ENCODE measurements at regions not wholly inside any gene's neighbourhood (a gene's known extent, or its start where the extent isn't known, plus 50 kb on each side); places are given as distances from the start of the nearest gene placed in this dataset.

DNA sequence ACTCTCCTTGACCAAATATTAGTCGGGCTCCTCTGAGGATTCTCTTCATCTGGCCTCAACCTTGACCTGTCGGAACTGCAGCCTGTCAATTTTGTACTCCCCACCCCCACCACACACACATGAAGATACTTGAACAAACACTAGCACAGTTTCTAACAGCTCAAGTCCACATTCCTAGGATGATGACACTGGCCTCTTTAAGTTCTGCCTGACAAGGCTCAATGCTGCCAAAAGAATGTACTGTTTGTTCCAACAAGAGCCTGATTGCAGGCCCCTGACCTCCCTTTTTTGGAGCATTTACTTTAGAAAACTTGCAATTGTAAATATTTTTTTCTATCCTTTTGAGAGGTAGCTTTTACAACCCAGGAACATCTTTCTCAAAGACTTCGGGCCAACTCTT lies 169.2 kb upstream of the IRS2 start:
- H3K18ac ChIP-seq (ENCODE audit: insufficient read length, low read depth, low read length), result no peak overlapping the region
- no peaks in the 10 kb centered on the region for H3K79me1 ChIP-seq (ENCODE audit: insufficient read depth, low read depth, low read length, poor library complexity, severe bottlenecking)
- DNase-seq, result no peak
- Mint-ChIP-seq H3K4me3 (no peak overlapping the region), H3K4me1 (no peaks in the 10 kb centered on the region), H3K27ac (no peak overlapping the region), H3K9me3 (peaks cover 10 to 15% of the 10 kb centered on the region in 2 experiments; a peak in 3 of 5 replicates), H3K36me3 (ENCODE audit: insufficient read depth in 1 of 3, low read depth in 3 of 3) (peaks cover 0 to 4% (median 0%) of the 10 kb centered on the region in 3 experiments; a peak in 3 of 7 replicates), H3K27me3 (ENCODE audit: low read depth) (peaks cover 2% of the 10 kb centered on the region; the same call in 1 of the 2 replicates)
- no peak overlapping the region for H2AK5ac ChIP-seq (ENCODE audit: insufficient read length, low read length)
- no peak overlapping the region for H2BK15ac ChIP-seq (ENCODE audit: low read depth, low read length)
- no peak overlapping the region for H2AFZ ChIP-seq (ENCODE audit: low read length)
- H3K56ac ChIP-seq (ENCODE audit: insufficient read length, low read depth, low read length), result no peak overlapping the region
- H4K91ac ChIP-seq (ENCODE audit: insufficient read length, low read depth, low read length), result no peak overlapping the region
- H3K27ac ChIP-seq (ENCODE audit: insufficient read length, low read depth, low read length), result no peak overlapping the region
- H3K4me2 ChIP-seq (ENCODE audit: insufficient read depth, insufficient read length, low read length), result no peak overlapping the region
- H3K9ac ChIP-seq (ENCODE audit: extremely low read depth, insufficient read length, low read length), result no peak overlapping the region
- H3K23ac ChIP-seq (ENCODE audit: insufficient read length, low read depth, low read length), result no peak overlapping the region
- H2BK20ac ChIP-seq (ENCODE audit: low read depth, low read length, poor library complexity, severe bottlenecking), result no peak overlapping the region
- no peak overlapping the region for H4K8ac ChIP-seq (replicated peaks; ENCODE audit: insufficient read length, low read depth, low read length)
- no peaks in the 10 kb centered on the region for H3K9me3 ChIP-seq (ENCODE audit: control insufficient read depth, low read depth, low read length)
- no peak overlapping the region for H2BK120ac ChIP-seq (ENCODE audit: low read depth, low read length, poor library complexity, severe bottlenecking)
- H3K4ac ChIP-seq (ENCODE audit: low read depth, low read length), result no peak overlapping the region
- no peak overlapping the region for H2BK12ac ChIP-seq (ENCODE audit: insufficient read length, low read depth, low read length)
- H3T11ph ChIP-seq (ENCODE audit: low read length), result no peak overlapping the region
- no peak overlapping the region for H3K14ac ChIP-seq (ENCODE audit: insufficient read depth, low read length)
- H4K5ac ChIP-seq (ENCODE audit: insufficient read length, low read depth, low read length), result no peak overlapping the region
- no peaks in the 10 kb centered on the region for H4K20me1 ChIP-seq (ENCODE audit: control insufficient read depth, insufficient read depth, insufficient read length)
- TF ChIP-seq, protein P1, sequence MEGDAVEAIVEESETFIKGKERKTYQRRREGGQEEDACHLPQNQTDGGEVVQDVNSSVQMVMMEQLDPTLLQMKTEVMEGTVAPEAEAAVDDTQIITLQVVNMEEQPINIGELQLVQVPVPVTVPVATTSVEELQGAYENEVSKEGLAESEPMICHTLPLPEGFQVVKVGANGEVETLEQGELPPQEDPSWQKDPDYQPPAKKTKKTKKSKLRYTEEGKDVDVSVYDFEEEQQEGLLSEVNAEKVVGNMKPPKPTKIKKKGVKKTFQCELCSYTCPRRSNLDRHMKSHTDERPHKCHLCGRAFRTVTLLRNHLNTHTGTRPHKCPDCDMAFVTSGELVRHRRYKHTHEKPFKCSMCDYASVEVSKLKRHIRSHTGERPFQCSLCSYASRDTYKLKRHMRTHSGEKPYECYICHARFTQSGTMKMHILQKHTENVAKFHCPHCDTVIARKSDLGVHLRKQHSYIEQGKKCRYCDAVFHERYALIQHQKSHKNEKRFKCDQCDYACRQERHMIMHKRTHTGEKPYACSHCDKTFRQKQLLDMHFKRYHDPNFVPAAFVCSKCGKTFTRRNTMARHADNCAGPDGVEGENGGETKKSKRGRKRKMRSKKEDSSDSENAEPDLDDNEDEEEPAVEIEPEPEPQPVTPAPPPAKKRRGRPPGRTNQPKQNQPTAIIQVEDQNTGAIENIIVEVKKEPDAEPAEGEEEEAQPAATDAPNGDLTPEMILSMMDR (conservative IDR thresholded peaks at IDR 0.05), result no peak
- H3K4me1 ChIP-seq (ENCODE audit: insufficient read depth, low read length), result no peaks in the 10 kb centered on the region
- no CpG with 5 or more reads among the region's 3 CpGs for WGBS (ENCODE audit: extremely low coverage, insufficient read length, low lambda C conversion rate)
- H3K79me2 ChIP-seq (ENCODE audit: insufficient read depth, low read length), result no peaks in the 10 kb centered on the region
- no peak overlapping the region for H2BK5ac ChIP-seq (ENCODE audit: insufficient read length, low read length)
- H3K23me2 ChIP-seq (ENCODE audit: insufficient read length, low read depth, low read length, poor library complexity, severe bottlenecking), result no peaks in the 10 kb centered on the region
- no peaks in the 10 kb centered on the region; the same call in 1 of the 2 replicates for H3K27me3 ChIP-seq (ENCODE audit: insufficient read depth, low read length)
